ENCODE measurements at regions not wholly inside any gene's neighbourhood (a gene's known extent, or its start where the extent isn't known, plus 50 kb on each side); places are given as distances from the start of the nearest gene placed in this dataset.

DNA sequence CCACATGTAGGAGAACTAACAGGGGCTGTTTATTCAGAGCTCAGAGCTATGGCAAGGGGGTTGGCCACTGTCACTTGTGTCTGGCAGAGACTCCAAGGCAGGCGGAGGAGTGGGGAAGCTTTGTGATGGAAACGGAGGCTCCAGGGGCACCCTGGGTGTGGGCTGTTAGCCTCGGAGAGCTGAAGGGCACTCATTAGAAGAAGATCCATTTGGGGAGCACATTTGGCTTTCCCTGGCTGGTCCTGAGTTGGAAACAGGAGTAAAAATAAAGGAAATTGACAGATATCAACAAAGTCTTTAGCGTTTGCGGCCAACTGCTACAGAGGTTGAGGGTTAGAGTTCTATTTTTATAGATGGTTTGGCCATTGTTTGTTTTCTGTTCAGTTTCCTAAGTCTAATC, 288.3 kb upstream of the MKI67 start:
- TF ChIP-seq, protein P1, sequence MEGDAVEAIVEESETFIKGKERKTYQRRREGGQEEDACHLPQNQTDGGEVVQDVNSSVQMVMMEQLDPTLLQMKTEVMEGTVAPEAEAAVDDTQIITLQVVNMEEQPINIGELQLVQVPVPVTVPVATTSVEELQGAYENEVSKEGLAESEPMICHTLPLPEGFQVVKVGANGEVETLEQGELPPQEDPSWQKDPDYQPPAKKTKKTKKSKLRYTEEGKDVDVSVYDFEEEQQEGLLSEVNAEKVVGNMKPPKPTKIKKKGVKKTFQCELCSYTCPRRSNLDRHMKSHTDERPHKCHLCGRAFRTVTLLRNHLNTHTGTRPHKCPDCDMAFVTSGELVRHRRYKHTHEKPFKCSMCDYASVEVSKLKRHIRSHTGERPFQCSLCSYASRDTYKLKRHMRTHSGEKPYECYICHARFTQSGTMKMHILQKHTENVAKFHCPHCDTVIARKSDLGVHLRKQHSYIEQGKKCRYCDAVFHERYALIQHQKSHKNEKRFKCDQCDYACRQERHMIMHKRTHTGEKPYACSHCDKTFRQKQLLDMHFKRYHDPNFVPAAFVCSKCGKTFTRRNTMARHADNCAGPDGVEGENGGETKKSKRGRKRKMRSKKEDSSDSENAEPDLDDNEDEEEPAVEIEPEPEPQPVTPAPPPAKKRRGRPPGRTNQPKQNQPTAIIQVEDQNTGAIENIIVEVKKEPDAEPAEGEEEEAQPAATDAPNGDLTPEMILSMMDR (IDR thresholded peaks at IDR 0.05; ENCODE audit: insufficient read depth, low read length, missing control alignments): no peak
- POLR2A ChIA-PET: no interaction called here
- DNase-seq (ENCODE audit: low read depth, low spot score): no peak
- H3K4me3 ChIP-seq (ENCODE audit: low read depth, low read length): no peak overlapping the region
- CTCF ChIA-PET: no interaction called here

DNA sequence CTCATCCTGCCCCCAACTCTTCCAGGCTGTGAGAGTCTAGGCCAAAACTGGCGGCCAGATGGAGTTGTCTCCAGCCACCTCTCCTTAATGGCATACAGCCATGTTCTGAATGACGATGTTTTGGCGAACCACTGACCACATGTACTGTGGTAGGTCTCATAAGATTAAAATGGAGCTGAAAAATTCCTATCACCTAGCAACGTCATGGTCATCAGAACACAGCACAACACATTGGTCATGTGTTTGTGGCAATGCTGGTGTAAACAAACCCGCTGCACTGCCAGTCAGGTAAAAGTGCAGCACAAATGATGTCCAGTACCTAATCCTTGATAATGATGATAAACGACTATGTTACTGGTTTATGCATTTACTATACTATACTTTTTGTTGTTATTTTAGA, 290.0 kb upstream of the MKI67 start:
- H3K4me3 ChIP-seq (ENCODE audit: low read depth, low read length): no peak overlapping the region
- ChIA-PET POLR2A (no interaction called here), CTCF (no interaction called here)
- DNase-seq (ENCODE audit: low read depth, low spot score): no peak
- TF ChIP-seq, protein P1 (IDR thresholded peaks at IDR 0.05; ENCODE audit: insufficient read depth, low read length, missing control alignments): no peak

DNA sequence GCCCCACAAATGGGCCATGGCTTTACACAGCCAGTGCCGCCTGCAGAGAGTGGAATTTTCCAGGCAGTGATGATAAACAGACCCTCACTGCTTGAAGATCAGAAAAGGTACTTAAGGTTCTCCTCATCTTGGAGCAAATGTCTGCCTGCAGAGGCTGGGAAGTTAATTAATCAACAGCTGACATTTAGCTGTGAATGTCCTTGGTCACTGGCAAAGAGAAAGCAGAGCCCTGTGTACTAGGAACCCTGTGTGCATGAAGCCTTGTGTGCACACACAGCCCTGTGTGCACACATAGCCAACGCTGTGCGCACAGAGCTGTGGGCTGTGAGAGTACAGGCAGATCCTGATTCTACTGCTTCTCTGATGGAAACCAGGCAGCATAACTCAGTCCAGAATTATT, 291.6 kb upstream of the MKI67 start:
- CTCF ChIA-PET: no interaction called here
- POLR2A ChIA-PET: no interaction called here
- no peak for DNase-seq (ENCODE audit: low read depth, low spot score)
- no peak overlapping the region for H3K4me3 ChIP-seq (ENCODE audit: low read depth, low read length)
- TF ChIP-seq, protein P1 (IDR thresholded peaks at IDR 0.05; ENCODE audit: insufficient read depth, low read length, missing control alignments): no peak

DNA sequence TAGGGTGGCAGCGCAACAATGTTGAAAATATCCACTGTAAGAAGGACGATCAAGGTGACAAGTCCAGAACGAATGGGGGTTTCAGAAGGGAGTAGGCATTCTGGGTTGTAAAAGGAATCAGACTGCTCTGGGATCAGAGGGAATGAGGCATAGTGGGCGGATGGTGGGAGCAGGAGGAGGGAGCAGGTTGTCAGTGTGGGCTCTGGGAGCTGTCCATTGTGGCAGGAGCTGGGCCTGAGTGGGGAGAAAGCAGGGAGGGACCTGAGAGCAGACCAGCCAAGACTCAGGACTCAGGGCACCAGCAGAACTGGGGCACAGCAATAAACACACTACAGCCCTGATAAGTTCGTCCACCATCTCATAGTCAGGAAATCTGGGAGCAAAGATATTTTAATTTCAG, 292.6 kb upstream of the MKI67 start:
- H3K4me3 ChIP-seq (ENCODE audit: low read depth, low read length): no peak overlapping the region
- POLR2A ChIA-PET: no interaction called here
- CTCF ChIA-PET: no interaction called here
- TF ChIP-seq, protein P1 (IDR thresholded peaks at IDR 0.05; ENCODE audit: insufficient read depth, low read length, missing control alignments): no peak
- DNase-seq (ENCODE audit: low read depth, low spot score): no peak

DNA sequence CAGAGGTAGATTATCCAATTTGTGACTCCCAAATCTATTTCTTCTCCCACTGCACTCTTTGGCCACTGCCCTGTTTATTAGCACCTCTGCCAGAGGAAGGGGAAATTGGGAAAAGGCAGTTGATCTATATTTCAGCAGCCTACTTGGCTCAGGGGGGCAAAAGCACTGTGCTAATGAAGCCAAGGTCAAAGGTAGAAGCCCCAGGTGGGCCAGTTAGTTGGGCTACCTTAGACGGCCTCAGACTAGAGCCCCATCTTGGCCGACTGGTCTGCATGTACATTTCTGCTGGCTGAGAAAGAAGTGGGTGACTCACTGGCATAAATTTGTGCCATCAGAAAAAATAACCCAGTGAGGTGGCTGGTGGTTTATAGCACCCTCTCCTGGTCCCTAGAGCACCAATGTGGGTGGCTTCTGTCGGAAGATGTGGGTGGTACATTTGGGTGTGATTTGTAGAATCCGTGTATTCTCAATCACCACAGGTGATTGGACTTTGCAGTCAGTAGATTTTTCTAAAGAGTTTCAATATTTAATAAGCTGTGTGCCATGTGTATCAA, 293.3 kb upstream of the MKI67 start:
- POLR2A ChIA-PET: no interaction called here
- DNase-seq (ENCODE audit: low read depth, low spot score): no peak
- no peak overlapping the region for H3K4me3 ChIP-seq (ENCODE audit: low read depth, low read length)
- CTCF ChIA-PET: no interaction called here
- TF ChIP-seq, protein P1 (IDR thresholded peaks at IDR 0.05; ENCODE audit: insufficient read depth, low read length, missing control alignments): no peak

DNA sequence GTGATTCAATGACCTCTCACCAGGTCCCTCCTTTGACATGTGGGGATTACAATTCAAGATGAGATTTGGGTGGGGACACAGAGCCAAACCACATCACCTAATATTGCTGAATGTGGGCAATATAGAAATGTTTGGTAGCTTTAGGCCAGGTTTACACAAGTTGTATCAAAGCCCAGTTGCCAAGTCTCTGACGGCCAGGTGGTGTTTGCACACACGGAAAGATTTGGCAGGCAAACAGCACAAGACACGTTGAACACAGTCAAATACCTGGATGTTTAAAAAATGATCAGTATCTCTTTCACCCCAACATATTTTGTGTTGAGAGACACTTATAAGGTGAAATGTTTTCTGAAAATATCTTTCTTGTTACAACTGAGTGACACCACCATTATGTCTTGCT, 294.4 kb upstream of the MKI67 start:
- TF ChIP-seq, protein P1 (IDR thresholded peaks at IDR 0.05; ENCODE audit: insufficient read depth, low read length, missing control alignments): no peak
- POLR2A ChIA-PET: no interaction called here
- DNase-seq (ENCODE audit: low read depth, low spot score): no peak

More for the DNA sequence above, 294.4 kb upstream of the MKI67 start:
- CTCF ChIA-PET: no interaction called here
- no peak overlapping the region for H3K4me3 ChIP-seq (ENCODE audit: low read depth, low read length)
